ENCODE measurements at regions not wholly inside any gene's neighbourhood (a gene's known extent, or its start where the extent isn't known, plus 50 kb on each side); places are given as distances from the start of the nearest gene placed in this dataset.

DNA sequence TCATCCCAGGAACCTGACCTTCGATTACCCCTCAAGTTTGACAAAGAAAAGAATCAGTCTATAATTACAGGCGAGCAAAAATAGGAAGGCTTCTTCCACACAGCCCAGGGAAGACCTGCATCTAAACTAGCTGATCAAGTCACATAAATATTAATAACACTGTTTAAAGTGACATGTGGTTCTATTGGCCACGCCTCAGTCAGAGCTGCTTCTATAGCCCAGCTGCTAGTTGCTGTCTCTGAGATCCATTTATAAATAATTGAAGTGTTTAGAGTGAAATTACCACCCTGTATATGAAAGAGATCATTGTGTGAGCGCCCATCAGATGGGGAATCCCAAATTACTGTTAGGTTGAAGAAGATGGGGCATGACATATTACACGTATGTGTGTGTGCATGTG, 426.0 kb downstream of the CDH2 start:
- no peak for DNase-seq

- DNase-seq, result no peak
Measured at GRCh38 chr18:27750014-27750413, 426.9 kb downstream of the CDH2 start.

GRCh38 chr18:27749194-27749593, 427.7 kb downstream of the CDH2 start:
- DNase-seq, result no peak

DNA sequence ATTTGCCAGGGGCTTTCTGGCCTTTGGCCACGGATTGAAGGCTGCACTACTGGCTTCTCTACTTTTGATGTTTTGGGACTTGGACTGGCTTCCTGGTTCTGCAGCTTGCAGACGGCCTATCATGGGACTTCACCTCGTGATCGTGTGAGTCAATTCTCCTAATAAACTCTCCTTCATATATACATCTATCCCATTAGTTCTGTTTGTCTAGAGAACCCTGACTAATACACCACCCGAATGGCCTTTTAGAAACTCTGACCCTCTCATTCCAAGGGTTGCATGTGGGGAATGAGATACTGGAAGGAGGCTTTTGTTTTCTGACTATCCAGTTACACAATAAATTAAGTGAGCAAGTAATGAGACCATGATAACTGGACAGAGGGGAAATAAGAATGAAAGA, 430.7 kb downstream of the CDH2 start:
- no peak for DNase-seq

GRCh38 chr18:27735117-27735516, 441.8 kb downstream of the CDH2 start:
- DNase-seq, result no peak

- no peak for DNase-seq
Measured at GRCh38 chr18:27731211-27731610, 445.7 kb downstream of the CDH2 start.

GRCh38 chr18:27728659-27729058, 448.3 kb downstream of the CDH2 start:
- no peak for DNase-seq

DNA sequence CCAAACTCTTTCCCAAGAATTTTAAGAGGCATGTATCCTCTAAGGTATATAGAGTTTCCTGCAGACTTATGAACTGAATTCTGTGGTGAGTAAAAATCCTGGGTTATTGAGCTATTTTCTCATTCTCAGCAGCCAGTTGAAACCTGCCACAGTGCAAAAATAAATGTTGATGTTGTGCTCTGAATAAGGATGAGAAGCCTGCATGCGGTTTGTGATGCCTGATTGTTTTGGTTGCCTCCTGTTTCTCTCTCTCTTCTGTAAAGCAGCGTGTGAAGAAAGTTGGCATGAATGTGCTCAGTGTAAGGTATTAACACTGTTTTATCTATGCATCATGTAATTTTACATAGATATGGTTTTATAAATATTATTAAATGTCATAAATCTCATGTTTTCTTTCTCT, 452.6 kb downstream of the CDH2 start:
- no peak for DNase-seq

DNA sequence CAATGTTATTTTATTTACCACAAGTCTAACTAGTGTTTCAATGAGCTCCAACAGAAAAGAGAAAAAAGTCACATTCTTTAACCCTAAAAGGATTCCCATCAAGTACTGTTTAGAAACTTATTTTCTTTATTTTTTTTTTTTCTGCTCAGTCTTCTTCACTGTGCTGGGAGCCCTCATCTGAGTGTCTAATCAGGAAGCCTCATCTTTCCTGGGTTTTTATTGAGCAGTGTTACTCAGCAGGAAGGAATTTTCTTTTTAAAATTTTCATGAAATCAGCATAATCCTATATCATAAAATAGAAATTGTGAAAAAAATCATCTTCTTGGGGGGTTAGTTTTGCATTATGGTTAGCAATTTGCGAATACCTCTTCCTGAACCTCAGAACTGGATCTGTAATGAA, 453.8 kb downstream of the CDH2 start:
- no peak for DNase-seq

- no peak for DNase-seq
Measured at GRCh38 chr18:27719680-27720079, 457.2 kb downstream of the CDH2 start.

DNA sequence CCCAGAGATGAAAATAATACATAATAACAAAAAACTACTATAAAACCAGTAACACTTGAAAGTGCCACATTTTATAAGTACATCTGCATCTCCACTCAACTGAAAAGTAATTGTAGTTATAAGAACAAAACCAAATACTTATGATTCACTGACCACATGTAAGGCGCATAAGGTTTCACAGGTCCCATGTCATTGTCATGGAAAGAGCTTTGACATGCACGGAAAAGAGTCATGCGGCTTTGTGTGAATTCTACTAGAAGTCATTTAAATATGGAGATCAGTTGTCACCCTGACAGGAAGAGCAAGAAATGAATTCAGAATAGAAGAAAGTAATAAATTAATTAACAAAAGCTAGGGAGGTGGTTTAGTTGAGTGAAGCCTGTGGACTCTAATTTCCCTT, 459.1 kb downstream of the CDH2 start:
- no peak for DNase-seq

GRCh38 chr18:27717250-27717649, 459.7 kb downstream of the CDH2 start:
- DNase-seq, result no peak

DNA sequence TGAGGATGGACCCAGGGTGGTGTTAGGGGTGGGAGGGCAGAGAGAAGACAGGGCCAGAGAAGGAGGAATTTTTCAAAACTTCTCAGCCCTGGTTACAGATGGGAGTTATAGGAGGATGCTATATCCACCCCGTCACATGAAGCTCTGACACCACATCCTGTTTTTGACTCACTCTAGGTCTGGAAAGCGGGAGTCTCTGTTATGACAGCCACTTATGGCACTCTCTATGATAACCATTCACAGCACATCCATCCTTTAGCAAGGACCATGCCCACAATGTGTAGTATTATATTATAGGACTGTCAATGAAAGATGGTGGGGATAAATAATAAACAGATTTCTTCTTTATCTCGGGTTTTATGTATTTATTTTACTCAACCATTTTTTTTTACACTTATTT, 461.2 kb downstream of the CDH2 start:
- no peak for DNase-seq

- no peak for DNase-seq
Measured at GRCh38 chr18:27713738-27714095, 463.2 kb downstream of the CDH2 start.

- no peak for DNase-seq
Measured at GRCh38 chr18:27713037-27713737, 463.7 kb downstream of the CDH2 start.

DNA sequence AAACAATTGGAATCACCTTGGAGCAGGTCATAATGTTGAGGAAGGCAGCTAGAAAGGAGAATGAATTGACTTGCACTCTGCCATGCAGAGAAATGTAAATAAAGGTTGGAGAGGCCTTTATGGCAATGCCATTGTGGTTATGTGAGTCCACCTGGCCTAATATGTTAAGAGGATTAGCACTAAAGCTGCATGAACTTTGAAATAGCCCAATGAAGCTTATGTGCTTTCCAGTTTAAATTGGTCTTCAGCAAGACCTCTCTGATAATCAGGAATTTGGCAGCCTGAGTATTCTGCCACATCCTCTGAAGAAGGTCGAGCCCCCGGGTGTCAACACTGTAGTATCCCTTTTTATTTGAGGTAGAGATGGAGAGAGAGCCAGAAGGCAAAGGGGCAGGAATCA, 464.9 kb downstream of the CDH2 start:
- DNase-seq, result no peak

GRCh38 chr18:27711382-27711781, 465.5 kb downstream of the CDH2 start:
- DNase-seq, result no peak

DNA sequence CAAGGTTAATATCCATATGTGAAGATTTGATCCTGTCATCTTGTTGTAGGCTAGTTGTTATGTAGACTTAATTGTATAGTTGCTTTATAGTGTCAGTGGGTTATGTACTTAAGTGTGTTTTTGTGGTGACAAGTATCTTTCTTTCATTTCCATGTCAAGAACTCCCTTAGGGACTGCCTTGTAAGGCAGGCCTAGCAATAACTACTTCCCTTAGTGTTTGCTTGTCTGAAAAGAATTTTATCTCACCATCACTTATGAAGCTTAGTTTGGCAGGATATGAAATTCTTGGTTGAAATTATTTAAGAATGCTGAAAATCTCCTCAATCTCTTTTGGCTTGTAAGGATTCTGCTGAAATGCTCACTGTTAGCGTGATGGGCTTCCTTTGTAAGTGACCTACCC, 467.6 kb downstream of the CDH2 start:
- DNase-seq, result no peak

DNA sequence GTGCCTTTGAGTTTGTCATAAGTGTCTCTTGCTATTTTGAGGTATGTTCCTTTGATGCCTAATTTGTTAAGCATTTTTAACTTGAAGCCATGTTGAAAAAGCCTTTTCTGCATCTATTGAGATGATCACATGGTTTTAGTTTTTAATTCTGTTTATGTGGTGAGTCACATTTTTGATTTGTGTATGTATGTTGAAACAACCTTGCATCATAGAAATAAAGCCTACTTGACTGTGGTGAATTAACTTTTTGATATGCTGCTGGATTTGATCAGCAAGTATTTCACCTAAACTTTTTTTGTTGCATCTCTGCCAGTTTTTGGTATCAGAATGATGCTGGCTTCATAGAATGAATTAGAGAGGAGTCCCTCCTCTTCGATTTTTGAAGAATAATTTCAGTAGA, 469.7 kb downstream of the CDH2 start:
- no peak for DNase-seq

DNA sequence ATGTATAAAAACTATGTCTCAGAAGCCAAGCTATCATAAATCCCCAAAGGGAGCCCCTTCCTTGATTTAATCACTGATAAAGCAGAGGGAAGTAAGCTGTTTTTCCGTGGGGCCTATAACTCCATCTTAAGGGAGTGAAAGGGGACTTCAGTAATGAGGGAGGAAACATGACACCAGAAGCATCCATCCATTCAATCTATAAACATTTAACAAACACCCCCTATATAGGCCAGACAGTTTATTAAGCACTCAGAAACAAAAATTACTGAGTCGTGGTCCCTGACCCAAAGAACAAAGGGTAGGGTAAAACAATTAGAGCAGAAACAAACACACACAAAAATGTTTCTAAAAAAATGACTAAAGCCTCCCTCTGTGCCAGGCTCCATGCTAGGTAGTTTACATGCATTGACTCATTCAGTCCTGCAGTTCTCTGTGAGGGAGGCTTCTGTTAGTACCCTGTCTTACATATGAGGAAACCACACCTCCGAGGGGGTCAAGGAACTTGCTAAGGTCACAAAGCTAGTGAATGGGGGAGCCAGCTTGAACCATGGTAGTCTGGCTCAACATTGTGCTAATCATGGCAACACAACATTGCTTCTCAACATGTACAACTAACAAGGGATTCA, 472.1 kb downstream of the CDH2 start:
- DNase-seq, result no peak

- no peak for DNase-seq
Measured at GRCh38 chr18:27699137-27699536, 477.8 kb downstream of the CDH2 start.

DNA sequence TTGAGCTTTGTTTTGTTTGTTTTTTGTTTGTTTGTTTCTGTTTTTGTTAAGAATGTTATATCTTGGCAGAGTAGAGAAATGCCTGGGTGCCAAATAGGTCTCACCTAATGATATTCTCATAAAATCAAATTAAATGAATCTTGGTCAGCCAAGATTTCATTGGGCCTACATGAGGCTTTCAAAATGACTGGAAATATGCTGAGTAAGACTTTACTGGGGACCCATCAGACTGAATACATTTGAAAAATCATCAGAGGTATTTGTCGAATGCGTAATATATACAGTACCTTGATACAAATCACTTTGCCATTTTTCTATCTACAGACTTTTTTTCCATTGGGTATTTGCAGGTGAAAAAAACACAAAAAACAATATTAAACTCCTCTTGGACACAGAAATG, 480.8 kb downstream of the CDH2 start:
- DNase-seq, result no peak

DNA sequence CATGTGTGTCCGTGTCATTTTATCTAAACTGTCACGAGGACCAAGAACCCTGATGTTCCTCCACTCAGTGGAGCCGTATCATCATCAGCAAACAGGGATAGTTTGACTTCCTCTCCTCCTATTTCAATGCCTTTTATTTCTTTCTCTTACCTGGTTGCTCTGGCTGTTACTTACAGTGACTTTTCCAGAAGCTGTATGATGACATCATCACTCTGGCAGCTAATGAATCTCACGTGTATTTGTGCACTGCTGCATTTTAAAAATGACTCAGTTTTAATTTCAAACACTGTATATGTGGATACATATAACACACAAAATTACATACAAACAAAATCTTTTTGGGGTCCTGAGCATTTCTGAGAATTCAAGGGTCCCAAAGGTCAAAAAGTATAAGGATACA, 481.4 kb downstream of the CDH2 start:
- DNase-seq, result no peak

- no peak for DNase-seq
Measured at GRCh38 chr18:27695052-27695451, 481.9 kb downstream of the CDH2 start.

GRCh38 chr18:27688581-27688980, 488.3 kb downstream of the CDH2 start:
- no peak for DNase-seq
